ENCODE measurements at regions not wholly inside any gene's neighbourhood (a gene's known extent, or its start where the extent isn't known, plus 50 kb on each side); places are given as distances from the start of the nearest gene placed in this dataset.

DNA sequence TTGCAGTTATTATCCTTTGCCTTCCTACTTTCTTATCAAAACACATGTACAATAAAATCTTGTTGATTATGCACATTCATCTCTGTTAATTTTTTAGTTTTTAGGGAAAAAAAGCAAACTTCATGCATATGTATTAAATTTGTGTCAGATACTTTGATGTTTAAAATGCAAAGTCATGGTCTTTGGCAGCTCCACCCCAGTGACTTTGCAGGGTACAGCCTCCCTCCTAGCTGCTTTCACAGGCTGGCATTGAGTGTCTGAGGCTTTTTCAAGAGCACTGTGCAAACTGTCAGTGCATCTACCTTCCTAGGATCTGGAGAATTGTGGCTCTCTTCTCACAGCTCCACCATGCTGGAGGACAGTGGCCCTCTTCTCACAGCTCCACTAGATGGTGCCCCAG lies 1988.1 kb upstream of the PCDH20 start:
- DNase-seq (ENCODE audit: low read depth in 1 of 2, low spot score in 1 of 2): no peak
- H3K36me3 ChIP-seq: no peaks in the 10 kb centered on the region
- no peak overlapping the region for H3K4me3 ChIP-seq
- H3K9me3 ChIP-seq (ENCODE audit: low read depth): no peaks in the 10 kb centered on the region
- no peaks in the 10 kb centered on the region for H3K27me3 ChIP-seq
- H3K27ac ChIP-seq: no peak overlapping the region
- TF ChIP-seq, protein P1, sequence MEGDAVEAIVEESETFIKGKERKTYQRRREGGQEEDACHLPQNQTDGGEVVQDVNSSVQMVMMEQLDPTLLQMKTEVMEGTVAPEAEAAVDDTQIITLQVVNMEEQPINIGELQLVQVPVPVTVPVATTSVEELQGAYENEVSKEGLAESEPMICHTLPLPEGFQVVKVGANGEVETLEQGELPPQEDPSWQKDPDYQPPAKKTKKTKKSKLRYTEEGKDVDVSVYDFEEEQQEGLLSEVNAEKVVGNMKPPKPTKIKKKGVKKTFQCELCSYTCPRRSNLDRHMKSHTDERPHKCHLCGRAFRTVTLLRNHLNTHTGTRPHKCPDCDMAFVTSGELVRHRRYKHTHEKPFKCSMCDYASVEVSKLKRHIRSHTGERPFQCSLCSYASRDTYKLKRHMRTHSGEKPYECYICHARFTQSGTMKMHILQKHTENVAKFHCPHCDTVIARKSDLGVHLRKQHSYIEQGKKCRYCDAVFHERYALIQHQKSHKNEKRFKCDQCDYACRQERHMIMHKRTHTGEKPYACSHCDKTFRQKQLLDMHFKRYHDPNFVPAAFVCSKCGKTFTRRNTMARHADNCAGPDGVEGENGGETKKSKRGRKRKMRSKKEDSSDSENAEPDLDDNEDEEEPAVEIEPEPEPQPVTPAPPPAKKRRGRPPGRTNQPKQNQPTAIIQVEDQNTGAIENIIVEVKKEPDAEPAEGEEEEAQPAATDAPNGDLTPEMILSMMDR (IDR thresholded peaks at IDR 0.05; ENCODE audit: low read depth, low read length): no peak
- H3K4me1 ChIP-seq (ENCODE audit: low read depth): no peaks in the 10 kb centered on the region

DNA sequence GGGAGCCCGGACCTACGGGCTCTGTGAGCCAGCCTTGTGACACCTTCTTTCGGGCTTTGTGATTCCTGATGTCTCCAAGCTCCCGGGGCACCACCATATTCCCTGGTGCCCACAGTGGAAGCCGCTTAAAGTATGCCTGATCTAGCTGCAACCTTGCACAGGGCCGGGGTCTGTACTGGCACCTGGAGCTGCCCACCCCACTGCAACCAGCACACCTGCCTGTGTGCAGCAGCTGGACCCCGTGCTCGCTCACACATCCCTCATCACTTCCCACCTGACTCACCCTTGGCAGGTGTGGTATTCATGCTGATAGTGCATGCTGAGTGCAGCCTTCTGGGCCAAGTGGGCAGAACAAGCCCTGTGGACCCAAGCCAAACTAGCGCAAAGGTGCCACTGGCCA lies 1981.1 kb upstream of the PCDH20 start:
- no peak for DNase-seq (ENCODE audit: low read depth in 1 of 2, low spot score in 1 of 2)
- TF ChIP-seq, protein P1 (IDR thresholded peaks at IDR 0.05; ENCODE audit: low read depth, low read length): no peak
- Histone ChIP-seq H3K27me3 (no peaks in the 10 kb centered on the region), H3K36me3 (no peaks in the 10 kb centered on the region), H3K9me3 (ENCODE audit: low read depth) (no peaks in the 10 kb centered on the region), H3K4me1 (ENCODE audit: low read depth) (no peaks in the 10 kb centered on the region), H3K4me3 (no peak overlapping the region), H3K27ac (no peak overlapping the region)

DNA sequence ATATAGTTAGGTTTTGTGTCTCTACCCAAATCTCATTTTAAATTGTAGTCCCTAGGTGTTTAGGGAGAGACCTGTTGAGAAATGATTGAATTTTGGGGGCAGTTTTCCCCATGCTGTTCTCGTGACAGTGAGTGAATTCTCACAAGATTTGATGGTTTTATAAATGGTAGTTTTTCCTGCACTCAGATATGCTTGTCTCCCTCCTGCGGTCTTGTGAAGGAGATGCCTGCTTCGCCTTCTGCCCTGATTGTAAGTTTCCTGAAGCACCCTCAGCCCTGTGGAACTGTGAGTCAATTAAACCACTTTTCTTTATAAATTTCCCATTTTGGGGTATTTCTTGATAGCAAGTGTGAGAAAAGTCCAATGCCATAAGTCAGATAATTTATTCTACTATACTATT lies 1977.5 kb upstream of the PCDH20 start:
- TF ChIP-seq, protein P1 (IDR thresholded peaks at IDR 0.05; ENCODE audit: low read depth, low read length): no peak
- no peaks in the 10 kb centered on the region for H3K4me1 ChIP-seq (ENCODE audit: low read depth)
- no peaks in the 10 kb centered on the region for H3K36me3 ChIP-seq
- no peak overlapping the region for H3K4me3 ChIP-seq
- H3K9me3 ChIP-seq (ENCODE audit: low read depth): no peaks in the 10 kb centered on the region
- no peak overlapping the region for H3K27ac ChIP-seq
- H3K27me3 ChIP-seq: no peaks in the 10 kb centered on the region
- DNase-seq (ENCODE audit: low read depth in 1 of 2, low spot score in 1 of 2): peak in 1 of 2 donors; percentile 4

DNA sequence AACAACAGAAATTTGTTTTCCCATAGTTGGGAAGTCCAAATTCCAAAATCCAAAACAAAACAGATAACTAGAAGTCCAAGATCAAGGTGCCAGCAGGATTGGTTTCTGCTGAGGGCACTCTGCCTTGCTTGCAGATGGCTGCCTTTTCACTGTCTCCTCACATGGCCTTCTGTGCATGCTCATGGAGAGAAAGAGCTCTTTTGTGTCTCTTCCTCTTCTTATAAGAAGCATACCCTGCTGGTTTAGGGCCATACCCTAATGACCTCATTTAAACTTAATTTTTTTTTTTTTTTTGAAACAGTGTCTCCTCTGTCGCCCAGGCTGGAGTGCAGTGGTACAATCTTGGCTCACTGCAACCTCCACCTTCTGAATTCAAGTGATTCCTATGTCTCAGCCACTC lies 1974.1 kb upstream of the PCDH20 start:
- TF ChIP-seq, protein P1 (IDR thresholded peaks at IDR 0.05; ENCODE audit: low read depth, low read length): no peak

DNA sequence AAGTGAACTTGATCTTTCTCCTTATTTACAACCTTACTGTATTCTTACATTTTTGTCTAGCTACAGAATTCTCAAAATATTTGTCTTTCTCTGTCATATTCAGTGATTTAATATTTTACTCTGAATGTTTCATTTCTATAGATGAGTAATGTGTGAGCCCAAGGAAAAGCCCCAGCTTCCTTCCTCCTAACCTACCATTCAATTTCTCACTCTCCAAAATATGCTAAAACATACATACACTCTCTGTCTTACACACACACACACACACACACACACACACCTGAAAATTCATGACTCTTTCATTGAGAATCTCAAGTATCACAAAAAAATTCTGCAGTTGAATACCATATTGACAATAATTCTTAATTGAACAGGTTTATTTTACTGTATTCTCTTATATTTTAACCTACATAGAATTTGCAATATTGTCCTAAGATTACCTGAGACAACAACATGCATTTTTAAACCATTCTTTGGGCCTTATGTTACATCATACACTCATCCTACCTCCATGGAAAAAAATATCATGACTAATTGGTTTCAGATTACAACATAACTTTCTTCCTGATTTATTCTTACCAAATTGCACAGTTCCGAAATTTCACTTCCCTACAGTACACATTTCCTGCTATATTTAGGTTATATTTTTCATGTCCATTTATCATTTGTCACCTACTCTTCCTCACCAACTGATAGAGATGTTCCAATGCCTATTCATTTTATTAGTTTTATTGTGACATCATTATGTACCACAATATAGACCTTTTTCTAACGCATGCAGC lies 1965.6 kb upstream of the PCDH20 start:
- Histone ChIP-seq H3K4me1 (ENCODE audit: low read depth) (no peaks in the 10 kb centered on the region), H3K9me3 (ENCODE audit: low read depth) (no peaks in the 10 kb centered on the region), H3K27me3 (no peaks in the 10 kb centered on the region), H3K4me3 (no peak overlapping the region), H3K27ac (no peak overlapping the region), H3K36me3 (no peaks in the 10 kb centered on the region)
- TF ChIP-seq, protein P1 (IDR thresholded peaks at IDR 0.05; ENCODE audit: low read depth, low read length): no peak
- no peak for DNase-seq (ENCODE audit: low read depth in 1 of 2, low spot score in 1 of 2)

More for the DNA sequence above, 1974.1 kb upstream of the PCDH20 start:
- no peak for DNase-seq (ENCODE audit: low read depth in 1 of 2, low spot score in 1 of 2)
- Histone ChIP-seq H3K4me3 (no peak overlapping the region), H3K9me3 (ENCODE audit: low read depth) (no peaks in the 10 kb centered on the region), H3K27me3 (no peaks in the 10 kb centered on the region), H3K27ac (no peak overlapping the region), H3K4me1 (ENCODE audit: low read depth) (no peaks in the 10 kb centered on the region), H3K36me3 (no peaks in the 10 kb centered on the region)
